Astrocyte of the hippocampus (primary cell): ENCODE measurements at regions not wholly inside any gene's neighbourhood (a gene's known extent, or its start where the extent isn't known, plus 50 kb on each side); places are given as distances from the start of the nearest gene placed in this dataset.
"Not testable (repeated sequence)": the region's sequence is repeated elsewhere in the genome, so short reads cannot be mapped to it uniquely, and the experiment has no call there.

Experiments used
- DNase-seq: peaks from one replicate; pipeline ENCODE4 v3.0.0; 2011; ENCODE audit warnings: low read depth, low spot score

- no peak for DNase-seq
Observed at GRCh38 chr9:104269996-104270963, 176.2 kb downstream of the SMC2 start.

- DNase-seq: peak; percentile 2
Observed at GRCh38 chr9:104276709-104277245, 182.7 kb downstream of the SMC2 start.

- DNase-seq: no peak
Observed at GRCh38 chr9:104278929-104279496, 184.9 kb downstream of the SMC2 start.

- DNase-seq: peak; percentile 34
Observed at GRCh38 chr9:104279535-104280177, 185.5 kb downstream of the SMC2 start.

- DNase-seq: peak; percentile 3
Observed at GRCh38 chr9:104280178-104280560, 186.1 kb downstream of the SMC2 start.

- DNase-seq: no peak
Observed at GRCh38 chr9:104280711-104281110, 186.6 kb downstream of the SMC2 start.

GRCh38 chr9:104286187-104286586 is 192.1 kb downstream of the SMC2 start:
- no peak for DNase-seq

GRCh38 chr9:104286799-104287198 is 192.7 kb downstream of the SMC2 start:
- DNase-seq: no peak

GRCh38 chr9:104287253-104287878 is 193.3 kb downstream of the SMC2 start:
- DNase-seq: no peak

- no peak for DNase-seq
Observed at GRCh38 chr9:104293877-104294276, 199.8 kb downstream of the SMC2 start.

- no peak for DNase-seq
Observed at GRCh38 chr9:104300124-104300523, 203.9 kb upstream of the OR13F1 start.

GRCh38 chr9:104301755-104302154 is 202.3 kb upstream of the OR13F1 start:
- peak; percentile 1 for DNase-seq

GRCh38 chr9:104302775-104303174 is 201.3 kb upstream of the OR13F1 start:
- no peak for DNase-seq

GRCh38 chr9:104304925-104305324 is 199.1 kb upstream of the OR13F1 start:
- DNase-seq: no peak

GRCh38 chr9:104313396-104314110 is 190.5 kb upstream of the OR13F1 start:
- DNase-seq: no peak

GRCh38 chr9:104316201-104317009 is 187.7 kb upstream of the OR13F1 start:
- DNase-seq: not testable (repeated sequence)

- no peak for DNase-seq
Observed at GRCh38 chr9:104319198-104319597, 184.9 kb upstream of the OR13F1 start.

GRCh38 chr9:104319685-104320084 is 184.4 kb upstream of the OR13F1 start:
- no peak for DNase-seq

- no peak for DNase-seq
Observed at GRCh38 chr9:104322596-104322995, 181.5 kb upstream of the OR13F1 start.
